PC-3 (cell line): ENCODE measurements at regions not wholly inside any gene's neighbourhood (a gene's known extent, or its start where the extent isn't known, plus 50 kb on each side); places are given as distances from the start of the nearest gene placed in this dataset.
"Not testable (repeated sequence)": the region's sequence is repeated elsewhere in the genome, so short reads cannot be mapped to it uniquely, and the experiment has no call there.

Source experiments
- CTCF ChIP-seq: fragments of 300-600 bp; sonication (generic); conservative IDR thresholded peaks from 2 replicates; pipeline ENCODE4 v1.5.1; 2017; ENCODE audit warnings: antibody characterized with exemption, low read depth, mild to moderate bottlenecking, low read length
- EZH2 ChIP-seq: fragments of 300-600 bp; sonication (generic); IDR thresholded peaks from one replicate; pipeline ENCODE4 v1.6.1; 2017; ENCODE audit warnings: antibody characterized with exemption, mild to moderate bottlenecking, low read length; ENCODE audit not compliant: unreplicated experiment

- TF ChIP-seq CTCF, EZH2: not testable (repeated sequence)
Observed at GRCh38 chrX:92626699-92627098, 847.5 kb downstream of the PCDH11X start.
